ENCODE measurements at regions not wholly inside any gene's neighbourhood (a gene's known extent, or its start where the extent isn't known, plus 50 kb on each side); places are given as distances from the start of the nearest gene placed in this dataset.

GRCh38 chr22:48593551-48593950 is 1234.1 kb downstream of the BRD1 start:
- no peak for DNase-seq (ENCODE audit: low spot score)

GRCh38 chr22:48592931-48593330 is 1234.7 kb downstream of the BRD1 start:
- DNase-seq (ENCODE audit: low spot score), result no peak

- DNase-seq (ENCODE audit: low spot score), result no peak
Measured at GRCh38 chr22:48592488-48592887, 1235.2 kb downstream of the BRD1 start.

GRCh38 chr22:48592066-48592345 is 1235.7 kb downstream of the BRD1 start:
- DNase-seq (ENCODE audit: low spot score), result no peak

- DNase-seq (ENCODE audit: low spot score), result no peak
Measured at GRCh38 chr22:48591286-48592065, 1236.2 kb downstream of the BRD1 start.

- DNase-seq (ENCODE audit: low spot score), result no peak
Measured at GRCh38 chr22:48589901-48590300, 1237.8 kb downstream of the BRD1 start.

- DNase-seq (ENCODE audit: low spot score), result no peak
Measured at GRCh38 chr22:48588878-48589450, 1238.7 kb downstream of the BRD1 start.

- DNase-seq (ENCODE audit: low spot score), result no peak
Measured at GRCh38 chr22:48588151-48588877, 1239.4 kb downstream of the BRD1 start.

- DNase-seq (ENCODE audit: low spot score), result no peak
Measured at GRCh38 chr22:48587236-48587865, 1240.3 kb downstream of the BRD1 start.

- no peak for DNase-seq (ENCODE audit: low spot score)
Measured at GRCh38 chr22:48586799-48587185, 1240.9 kb downstream of the BRD1 start.

- no peak for DNase-seq (ENCODE audit: low spot score)
Measured at GRCh38 chr22:48585916-48586798, 1241.5 kb downstream of the BRD1 start.

- no peak for DNase-seq (ENCODE audit: low spot score)
Measured at GRCh38 chr22:48584170-48584569, 1243.5 kb downstream of the BRD1 start.

- no peak for DNase-seq (ENCODE audit: low spot score)
Measured at GRCh38 chr22:48581796-48582469, 1245.7 kb downstream of the BRD1 start.

GRCh38 chr22:48581205-48581766 is 1246.4 kb downstream of the BRD1 start:
- no peak for DNase-seq (ENCODE audit: low spot score)

- no peak for DNase-seq (ENCODE audit: low spot score)
Measured at GRCh38 chr22:48580481-48580970, 1247.1 kb downstream of the BRD1 start.

- DNase-seq (ENCODE audit: low spot score), result no peak
Measured at GRCh38 chr22:48579928-48580309, 1247.8 kb downstream of the BRD1 start.

- DNase-seq (ENCODE audit: low spot score), result peak; percentile 60
Measured at GRCh38 chr22:48579043-48579927, 1248.4 kb downstream of the BRD1 start.

- no peak for DNase-seq (ENCODE audit: low spot score)
Measured at GRCh38 chr22:48578138-48579042, 1249.3 kb downstream of the BRD1 start.

Data from umbilical cord (tissue), 1 donor.